ENCODE measurements at regions not wholly inside any gene's neighbourhood (a gene's known extent, or its start where the extent isn't known, plus 50 kb on each side); places are given as distances from the start of the nearest gene placed in this dataset.

- DNase-seq (ENCODE audit: low spot score) (no peak), ATAC-seq (ENCODE audit: low read depth) (no peak)
- H3K9me3 ChIP-seq (ENCODE audit: severe bottlenecking), result no peaks in the 10 kb centered on the region
- TF ChIP-seq, protein P1, sequence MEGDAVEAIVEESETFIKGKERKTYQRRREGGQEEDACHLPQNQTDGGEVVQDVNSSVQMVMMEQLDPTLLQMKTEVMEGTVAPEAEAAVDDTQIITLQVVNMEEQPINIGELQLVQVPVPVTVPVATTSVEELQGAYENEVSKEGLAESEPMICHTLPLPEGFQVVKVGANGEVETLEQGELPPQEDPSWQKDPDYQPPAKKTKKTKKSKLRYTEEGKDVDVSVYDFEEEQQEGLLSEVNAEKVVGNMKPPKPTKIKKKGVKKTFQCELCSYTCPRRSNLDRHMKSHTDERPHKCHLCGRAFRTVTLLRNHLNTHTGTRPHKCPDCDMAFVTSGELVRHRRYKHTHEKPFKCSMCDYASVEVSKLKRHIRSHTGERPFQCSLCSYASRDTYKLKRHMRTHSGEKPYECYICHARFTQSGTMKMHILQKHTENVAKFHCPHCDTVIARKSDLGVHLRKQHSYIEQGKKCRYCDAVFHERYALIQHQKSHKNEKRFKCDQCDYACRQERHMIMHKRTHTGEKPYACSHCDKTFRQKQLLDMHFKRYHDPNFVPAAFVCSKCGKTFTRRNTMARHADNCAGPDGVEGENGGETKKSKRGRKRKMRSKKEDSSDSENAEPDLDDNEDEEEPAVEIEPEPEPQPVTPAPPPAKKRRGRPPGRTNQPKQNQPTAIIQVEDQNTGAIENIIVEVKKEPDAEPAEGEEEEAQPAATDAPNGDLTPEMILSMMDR (IDR thresholded peaks at IDR 0.05; ENCODE audit: poor library complexity, severe bottlenecking), result no peak
- peaks cover 9% of the 10 kb centered on the region for H3K4me1 ChIP-seq (ENCODE audit: insufficient read depth, poor library complexity, severe bottlenecking)
- H3K4me3 ChIP-seq (ENCODE audit: severe bottlenecking), result no peak overlapping the region
- H3K36me3 ChIP-seq (ENCODE audit: low read depth), result no peaks in the 10 kb centered on the region
- no peak overlapping the region for H3K27ac ChIP-seq (ENCODE audit: poor library complexity, severe bottlenecking)
- H3K27me3 ChIP-seq (ENCODE audit: insufficient read depth, poor library complexity, severe bottlenecking), result no peaks in the 10 kb centered on the region
Measured at GRCh38 chr2:144669196-144669987, 149.5 kb upstream of the ZEB2 start.

- no peak for ATAC-seq (ENCODE audit: low read depth)
- Histone ChIP-seq H3K27me3 (ENCODE audit: insufficient read depth, poor library complexity, severe bottlenecking) (no peaks in the 10 kb centered on the region), H3K36me3 (ENCODE audit: low read depth) (no peaks in the 10 kb centered on the region), H3K4me1 (ENCODE audit: insufficient read depth, poor library complexity, severe bottlenecking) (peaks cover 9% of the 10 kb centered on the region), H3K4me3 (ENCODE audit: severe bottlenecking) (no peak overlapping the region), H3K27ac (ENCODE audit: poor library complexity, severe bottlenecking) (no peak overlapping the region), H3K9me3 (ENCODE audit: severe bottlenecking) (no peaks in the 10 kb centered on the region)
- no peak for DNase-seq (ENCODE audit: low spot score)
- TF ChIP-seq, protein P1 (IDR thresholded peaks at IDR 0.05; ENCODE audit: poor library complexity, severe bottlenecking), result no peak
Measured at GRCh38 chr2:144668493-144669110, 148.7 kb upstream of the ZEB2 start.

DNA sequence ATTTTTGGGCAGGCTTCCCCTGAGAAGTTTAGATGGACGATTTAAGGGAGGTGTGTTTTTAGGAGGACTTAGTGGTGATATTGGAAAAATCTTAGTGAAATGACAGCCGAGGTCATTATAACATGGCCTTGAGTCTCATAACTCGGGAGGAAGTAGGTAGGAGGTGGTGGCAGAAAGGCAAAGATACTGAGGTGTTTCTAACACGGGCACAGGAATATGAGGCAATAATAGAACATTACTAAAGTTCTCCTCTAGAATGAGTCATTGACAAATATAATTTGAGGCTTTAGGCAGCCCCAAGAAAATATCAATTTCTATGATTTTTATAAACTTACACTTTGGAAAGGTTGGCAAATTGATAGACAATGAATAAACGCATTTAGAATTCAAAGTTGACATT, 146.1 kb upstream of the ZEB2 start:
- Histone ChIP-seq H3K27me3 (ENCODE audit: insufficient read depth, poor library complexity, severe bottlenecking) (no peaks in the 10 kb centered on the region), H3K4me1 (ENCODE audit: insufficient read depth, poor library complexity, severe bottlenecking) (peaks cover 9% of the 10 kb centered on the region), H3K4me3 (ENCODE audit: severe bottlenecking) (no peak overlapping the region), H3K9me3 (ENCODE audit: severe bottlenecking) (no peaks in the 10 kb centered on the region), H3K36me3 (ENCODE audit: low read depth) (no peaks in the 10 kb centered on the region), H3K27ac (ENCODE audit: poor library complexity, severe bottlenecking) (no peak overlapping the region)
- ATAC-seq (ENCODE audit: low read depth) (peak; percentile 53), DNase-seq (ENCODE audit: low spot score) (no peak)
- TF ChIP-seq, protein P1 (IDR thresholded peaks at IDR 0.05; ENCODE audit: poor library complexity, severe bottlenecking), result no peak

GRCh38 chr2:144663207-144663606, 143.3 kb upstream of the ZEB2 start:
- ATAC-seq (ENCODE audit: low read depth), result no peak
- Histone ChIP-seq H3K27me3 (ENCODE audit: insufficient read depth, poor library complexity, severe bottlenecking) (no peaks in the 10 kb centered on the region), H3K36me3 (ENCODE audit: low read depth) (no peaks in the 10 kb centered on the region), H3K4me1 (ENCODE audit: insufficient read depth, poor library complexity, severe bottlenecking) (peaks cover 28% of the 10 kb centered on the region), H3K27ac (ENCODE audit: poor library complexity, severe bottlenecking) (no peak overlapping the region), H3K4me3 (ENCODE audit: severe bottlenecking) (no peak overlapping the region), H3K9me3 (ENCODE audit: severe bottlenecking) (no peaks in the 10 kb centered on the region)
- TF ChIP-seq, protein P1 (IDR thresholded peaks at IDR 0.05; ENCODE audit: poor library complexity, severe bottlenecking), result no peak
- DNase-seq (ENCODE audit: low spot score), result no peak

All from RWPE2 (cell line).